BLaER1 (cell line): ENCODE measurements at regions not wholly inside any gene's neighbourhood (a gene's known extent, or its start where the extent isn't known, plus 50 kb on each side); places are given as distances from the start of the nearest gene placed in this dataset.
A peak's percentile ranks its signal among the peaks of the same experiment; 100 is the strongest.

Experiments
- H3K27ac ChIP-seq: shearing (Covaris generic); formaldehyde crosslinking; 2 replicates; pipeline ENCODE4 v1.8.1; 2022
- H3K27me3 ChIP-seq: shearing (Covaris generic); formaldehyde crosslinking; 2 replicates; pipeline ENCODE4 v1.8.1; 2022
- H3K36me3 ChIP-seq: shearing (Covaris generic); formaldehyde crosslinking; 2 replicates; pipeline ENCODE4 v1.8.1; 2022
- H3K4me1 ChIP-seq: shearing (Covaris generic); formaldehyde crosslinking; 2 replicates; pipeline ENCODE4 v1.8.1; 2022
- H3K4me2 ChIP-seq: shearing (Covaris generic); formaldehyde crosslinking; 2 replicates; pipeline ENCODE4 v1.8.1; 2022
- H3K4me3 ChIP-seq: shearing (Covaris generic); formaldehyde crosslinking; 2 replicates; pipeline ENCODE4 v1.8.1; 2022
- H3K9ac ChIP-seq: shearing (Covaris generic); formaldehyde crosslinking; 2 replicates; pipeline ENCODE4 v1.8.1; 2022
- H3K9me3 ChIP-seq: shearing (Covaris generic); formaldehyde crosslinking; 2 replicates; pipeline ENCODE4 v1.8.1; 2022
- H4K20me1 ChIP-seq: shearing (Covaris generic); formaldehyde crosslinking; 2 replicates; pipeline ENCODE4 v1.8.1; 2022
- Cebpa-rat ChIP-seq: shearing (Covaris generic); IDR thresholded peaks from 2 replicates; pipeline ENCODE4 v1.8.1; 2022

GRCh38 chr2:239884051-239884405, 141.1 kb downstream of the NDUFA10 start:
- no peak for TF ChIP-seq Cebpa-rat

GRCh38 chr2:239883326-239884050, 141.7 kb downstream of the NDUFA10 start:
- H4K20me1 ChIP-seq, result no peaks in the 10 kb centered on the region
- no peaks in the 10 kb centered on the region for H3K36me3 ChIP-seq
- no peak for TF ChIP-seq Cebpa-rat
- H3K4me1 ChIP-seq, result peaks cover 27% of the 10 kb centered on the region
- H3K27me3 ChIP-seq, result no peaks in the 10 kb centered on the region
- H3K4me2 ChIP-seq, result no peak overlapping the region
- no peak overlapping the region for H3K9ac ChIP-seq
- H3K9me3 ChIP-seq, result peaks cover 42% of the 10 kb centered on the region
- no peak overlapping the region for H3K27ac ChIP-seq
- H3K4me3 ChIP-seq, result no peak overlapping the region

More at GRCh38 chr2:239884051-239884405, 141.1 kb downstream of the NDUFA10 start:
- Histone ChIP-seq H3K4me3 (no peak overlapping the region), H3K27ac (no peak overlapping the region), H3K4me2 (no peak overlapping the region), H4K20me1 (no peaks in the 10 kb centered on the region), H3K36me3 (no peaks in the 10 kb centered on the region), H3K9ac (no peak overlapping the region), H3K9me3 (peaks cover 42% of the 10 kb centered on the region), H3K27me3 (no peaks in the 10 kb centered on the region), H3K4me1 (peaks cover 21% of the 10 kb centered on the region)

GRCh38 chr2:239882781-239883180, 142.4 kb downstream of the NDUFA10 start:
- H3K27me3 ChIP-seq, result no peaks in the 10 kb centered on the region
- peaks cover 34% of the 10 kb centered on the region for H3K4me1 ChIP-seq
- H3K9ac ChIP-seq, result no peak overlapping the region
- no peak overlapping the region for H3K4me3 ChIP-seq
- 0 out of 2 replicates have a peak overlapping the region, but pooled peaks have one; percentile 2 for H3K4me2 ChIP-seq
- no peaks in the 10 kb centered on the region for H4K20me1 ChIP-seq
- H3K27ac ChIP-seq, result no peak overlapping the region
- H3K9me3 ChIP-seq, result peaks cover 42% of the 10 kb centered on the region
- TF ChIP-seq Cebpa-rat, result no peak
- H3K36me3 ChIP-seq, result no peaks in the 10 kb centered on the region

DNA sequence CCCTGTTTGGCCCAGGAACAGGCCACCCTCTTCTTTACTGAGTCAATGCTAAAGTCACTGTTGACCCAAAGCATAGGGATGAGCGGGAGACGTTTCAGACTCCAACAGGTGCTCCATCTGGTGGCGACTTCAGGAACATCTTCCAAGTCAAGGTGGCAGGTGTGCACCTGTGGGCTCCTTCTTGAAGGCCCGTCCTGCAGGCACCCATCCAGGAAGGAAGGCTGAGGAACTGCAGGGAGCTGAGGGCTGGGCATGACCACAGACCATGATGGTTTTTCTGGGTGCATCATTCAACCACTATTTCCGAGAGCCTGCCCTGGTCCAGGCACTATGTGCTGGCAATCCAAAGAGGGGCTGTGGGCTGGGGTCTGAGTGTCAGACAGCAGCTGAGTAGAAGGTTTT, 142.8 kb downstream of the NDUFA10 start:
- peak overlapping the region; percentile 2; the same call in 1 of the 2 replicates for H3K4me2 ChIP-seq
- H3K36me3 ChIP-seq, result no peaks in the 10 kb centered on the region
- H3K27ac ChIP-seq, result no peak overlapping the region
- peaks cover 34% of the 10 kb centered on the region for H3K4me1 ChIP-seq
- no peak overlapping the region for H3K9ac ChIP-seq
- TF ChIP-seq Cebpa-rat, result no peak
- H4K20me1 ChIP-seq, result no peaks in the 10 kb centered on the region
- no peaks in the 10 kb centered on the region for H3K27me3 ChIP-seq
- H3K9me3 ChIP-seq, result peaks cover 42% of the 10 kb centered on the region
- no peak overlapping the region for H3K4me3 ChIP-seq

DNA sequence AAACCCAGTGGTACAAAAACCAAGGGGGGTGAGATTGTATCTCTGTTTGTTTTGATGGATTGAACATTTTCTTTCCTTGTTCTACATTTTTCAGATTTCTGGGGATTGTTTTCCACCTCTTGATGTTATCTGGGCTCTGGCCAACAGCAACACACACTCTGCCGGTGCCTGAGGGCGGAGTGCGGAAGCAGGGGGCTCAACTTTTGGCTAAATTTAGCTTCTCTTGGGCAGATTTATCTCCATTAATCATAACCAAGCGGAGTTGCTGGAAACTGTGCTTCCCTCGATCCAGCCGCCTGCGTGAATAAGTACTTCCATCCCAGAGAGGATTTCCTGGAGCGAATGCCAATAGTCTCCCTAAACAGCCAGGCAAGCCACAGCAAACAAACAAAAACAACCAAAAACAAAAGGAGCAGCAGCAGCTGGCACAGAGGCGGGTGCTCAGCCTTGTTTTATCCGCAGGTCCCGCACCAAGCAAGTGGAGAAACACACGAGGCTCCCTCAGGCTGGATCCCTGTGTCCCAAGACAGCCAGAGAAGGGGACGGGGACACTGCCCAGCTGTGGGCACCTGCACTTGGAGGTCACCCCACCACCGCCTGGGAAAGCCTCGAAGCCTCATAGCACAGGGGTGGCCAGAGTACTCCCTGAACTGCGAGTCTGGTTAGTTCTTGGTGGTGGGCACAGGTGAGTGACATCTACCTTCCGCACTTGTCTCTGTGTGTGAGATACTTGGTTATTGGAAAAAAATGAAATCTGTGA, 143.4 kb downstream of the NDUFA10 start:
- no peaks in the 10 kb centered on the region for H3K36me3 ChIP-seq
- H3K9me3 ChIP-seq, result peaks cover 40% of the 10 kb centered on the region
- peak overlapping the region; percentile 2; the same call in 1 of the 2 replicates for H3K4me2 ChIP-seq
- TF ChIP-seq Cebpa-rat, result no peak
- no peak overlapping the region; the same call in 1 of the 2 replicates for H3K27ac ChIP-seq
- peaks cover 34% of the 10 kb centered on the region for H3K4me1 ChIP-seq
- no peak overlapping the region for H3K4me3 ChIP-seq
- no peaks in the 10 kb centered on the region for H3K27me3 ChIP-seq
- no peak overlapping the region for H3K9ac ChIP-seq
- H4K20me1 ChIP-seq, result no peaks in the 10 kb centered on the region

GRCh38 chr2:239881031-239881471, 144.1 kb downstream of the NDUFA10 start:
- H4K20me1 ChIP-seq, result no peaks in the 10 kb centered on the region
- TF ChIP-seq Cebpa-rat, result no peak
- no peaks in the 10 kb centered on the region for H3K27me3 ChIP-seq
- no peak overlapping the region for H3K4me2 ChIP-seq
- H3K27ac ChIP-seq, result peak overlapping the region; percentile 7; the same call in 1 of the 2 replicates
- no peak overlapping the region for H3K4me3 ChIP-seq
- H3K9me3 ChIP-seq, result peaks cover 35% of the 10 kb centered on the region
- no peaks in the 10 kb centered on the region for H3K36me3 ChIP-seq
- H3K4me1 ChIP-seq, result peaks cover 36% of the 10 kb centered on the region
- H3K9ac ChIP-seq, result no peak overlapping the region

DNA sequence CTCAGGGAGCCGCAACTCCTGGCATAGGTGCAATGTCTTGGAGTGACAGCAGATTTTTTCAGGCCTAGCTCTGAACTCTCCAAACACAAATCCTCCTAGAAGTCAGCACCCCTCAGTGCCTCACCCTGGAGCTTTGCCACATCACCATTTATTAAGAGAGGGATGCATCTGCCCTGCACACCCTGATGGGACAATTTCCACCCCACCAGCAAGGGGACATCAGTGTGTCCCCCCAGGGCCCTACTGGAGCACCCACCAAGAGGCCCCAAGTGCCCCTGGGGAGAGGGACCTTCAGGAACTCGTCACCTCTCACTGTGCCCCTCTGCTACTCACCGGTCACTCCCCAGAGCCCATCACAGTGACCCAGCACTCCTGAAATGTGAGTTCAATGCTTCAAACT, 144.7 kb downstream of the NDUFA10 start:
- no peak overlapping the region for H3K9ac ChIP-seq
- H4K20me1 ChIP-seq, result no peaks in the 10 kb centered on the region
- no peak overlapping the region for H3K4me3 ChIP-seq
- no peaks in the 10 kb centered on the region for H3K36me3 ChIP-seq
- peaks cover 29% of the 10 kb centered on the region for H3K9me3 ChIP-seq
- H3K27me3 ChIP-seq, result no peaks in the 10 kb centered on the region
- TF ChIP-seq Cebpa-rat, result no peak
- no peak overlapping the region for H3K4me2 ChIP-seq
- peaks cover 43% of the 10 kb centered on the region for H3K4me1 ChIP-seq
- no peak overlapping the region for H3K27ac ChIP-seq

GRCh38 chr2:239879423-239880084, 145.6 kb downstream of the NDUFA10 start:
- no peaks in the 10 kb centered on the region for H4K20me1 ChIP-seq
- H3K9ac ChIP-seq, result no peak overlapping the region
- H3K36me3 ChIP-seq, result no peaks in the 10 kb centered on the region
- no peak for TF ChIP-seq Cebpa-rat
- H3K27ac ChIP-seq, result no peak overlapping the region
- peaks cover 21% of the 10 kb centered on the region for H3K9me3 ChIP-seq
- H3K4me1 ChIP-seq, result peaks cover 51% of the 10 kb centered on the region
- H3K27me3 ChIP-seq, result no peaks in the 10 kb centered on the region
- H3K4me3 ChIP-seq, result no peak overlapping the region
- no peak overlapping the region for H3K4me2 ChIP-seq

GRCh38 chr2:239878686-239879085, 146.5 kb downstream of the NDUFA10 start:
- Histone ChIP-seq H3K36me3 (no peaks in the 10 kb centered on the region), H3K27me3 (no peaks in the 10 kb centered on the region), H3K9me3 (peaks cover 12% of the 10 kb centered on the region), H3K4me1 (peaks cover 60% of the 10 kb centered on the region), H4K20me1 (no peaks in the 10 kb centered on the region), H3K4me2 (peak overlapping the region; percentile 53), H3K4me3 (no peak overlapping the region), H3K9ac (no peak overlapping the region), H3K27ac (0 out of 2 replicates have a peak overlapping the region, but pooled peaks have one; percentile 6)
- no peak for TF ChIP-seq Cebpa-rat

- no peak overlapping the region for H3K9ac ChIP-seq
- no peaks in the 10 kb centered on the region for H3K27me3 ChIP-seq
- H4K20me1 ChIP-seq, result no peaks in the 10 kb centered on the region
- H3K4me2 ChIP-seq, result no peak overlapping the region
- no peak overlapping the region for H3K4me3 ChIP-seq
- H3K36me3 ChIP-seq, result no peaks in the 10 kb centered on the region
- no peak overlapping the region for H3K27ac ChIP-seq
- 0 out of 2 replicates have a peak, but pooled peaks cover 6% of the 10 kb centered on the region for H3K9me3 ChIP-seq
- no peak for TF ChIP-seq Cebpa-rat
- H3K4me1 ChIP-seq, result peaks cover 54% of the 10 kb centered on the region
Observed at GRCh38 chr2:239876948-239877289, 148.2 kb downstream of the NDUFA10 start.
